GM23248 (cell line): ENCODE measurements at regions not wholly inside any gene's neighbourhood (a gene's known extent, or its start where the extent isn't known, plus 50 kb on each side); places are given as distances from the start of the nearest gene placed in this dataset.

Experiments
- DNase-seq: peaks from one replicate; pipeline ENCODE4 v3.0.0-alpha.2; 2015
- H2AFZ ChIP-seq: fragments of 200-600 bp; sonication (generic); 2 replicates; pipeline ENCODE4 v1.6.1; 2016; ENCODE audit warnings: antibody characterized with exemption
- H3F3A ChIP-seq: fragments of 200-600 bp; sonication (generic); 2 replicates; pipeline ENCODE4 v1.6.1; 2016; ENCODE audit warnings: mild to moderate bottlenecking, antibody characterized with exemption, mixed run types; ENCODE audit not compliant: insufficient read depth
- H3K27ac ChIP-seq: fragments of 200-600 bp; sonication (generic); 2 replicates; pipeline ENCODE4 v1.5.1; 2016; ENCODE audit warnings: mild to moderate bottlenecking
- H3K27me3 ChIP-seq: fragments of 200-600 bp; sonication (generic); replicated peaks from 2 replicates; pipeline ENCODE4 v1.6.1; 2016; ENCODE audit warnings: mild to moderate bottlenecking; ENCODE audit not compliant: insufficient read depth
- H3K36me3 ChIP-seq: fragments of 200-600 bp; sonication (generic); 2 replicates; pipeline ENCODE4 v1.6.1; 2016; ENCODE audit warnings: low read depth, mild to moderate bottlenecking
- H3K4me1 ChIP-seq: fragments of 200-600 bp; sonication (generic); 2 replicates; pipeline ENCODE4 v1.6.1; 2016; ENCODE audit warnings: mild to moderate bottlenecking; ENCODE audit not compliant: insufficient read depth
- H3K4me2 ChIP-seq: fragments of 200-600 bp; sonication (generic); one replicate; pipeline ENCODE4 v1.6.1; 2016; ENCODE audit warnings: mild to moderate bottlenecking; ENCODE audit not compliant: unreplicated experiment
- H3K4me3 ChIP-seq: fragments of 200-600 bp; sonication (generic); 2 replicates; pipeline ENCODE4 v1.5.1; 2016; ENCODE audit warnings: mild to moderate bottlenecking
- H3K79me2 ChIP-seq: fragments of 200-600 bp; sonication (generic); 2 replicates; pipeline ENCODE4 v1.6.1; 2016; ENCODE audit warnings: mild to moderate bottlenecking; ENCODE audit not compliant: insufficient read depth
- H3K9ac ChIP-seq: fragments of 200-600 bp; sonication (generic); 2 replicates; pipeline ENCODE4 v1.6.1; 2016; ENCODE audit warnings: mild to moderate bottlenecking
- H3K9me2 ChIP-seq: fragments of 200-600 bp; sonication (generic); 2 replicates; pipeline ENCODE4 v1.6.1; 2016; ENCODE audit warnings: mixed run types, mild to moderate bottlenecking, moderate library complexity; ENCODE audit not compliant: insufficient read depth
- H3K9me3 ChIP-seq: fragments of 200-600 bp; sonication (generic); one replicate; pipeline ENCODE4 v1.6.1; 2017; ENCODE audit warnings: low read depth
- H4K20me1 ChIP-seq: fragments of 200-600 bp; sonication (generic); 2 replicates; pipeline ENCODE4 v1.6.0; 2016; ENCODE audit not compliant: insufficient read depth
- EZH2 ChIP-seq: fragments of 200-600 bp; sonication (generic); IDR thresholded peaks from 2 replicates; pipeline ENCODE4 v1.6.1; 2018; ENCODE audit warnings: antibody characterized with exemption, mild to moderate bottlenecking; ENCODE audit not compliant: insufficient read depth, poor library complexity, severe bottlenecking
- EZH2phosphoT487 ChIP-seq: fragments of 200-600 bp; sonication (generic); IDR thresholded peaks from 2 replicates; pipeline ENCODE4 v1.6.1; 2018; ENCODE audit warnings: antibody characterized with exemption, moderate library complexity, mild to moderate bottlenecking, low read depth; ENCODE audit not compliant: insufficient read depth
- WGBS, 2 experiments: methylation state at CpG; one replicate each; pipeline ENCODE4 v1.1.6; 2015 to 2017; ENCODE audit warnings: low lambda C conversion rate in 2 of 2, low coverage in 1 of 2; ENCODE audit errors: missing lambda C conversion rate in 2 of 2; 5-methylcytosine and 5-hydroxymethylcytosine counted together
- in situ Hi-C: fragments of 300-500 bp; cut with MboI; formaldehyde crosslinking; loops from 2 replicates; pipeline ENCODE4 v1.15.0; 2020

- H3K4me1 ChIP-seq, result no peaks in the 10 kb centered on the region
- no peak overlapping the region for H2AFZ ChIP-seq
- no peak for TF ChIP-seq EZH2phosphoT487
- no peak for TF ChIP-seq EZH2
- H3K9me2 ChIP-seq, result no peaks in the 10 kb centered on the region
- H3K27me3 ChIP-seq, result no peaks in the 10 kb centered on the region
- H3K9me3 ChIP-seq, result no peaks in the 10 kb centered on the region
- no peak for DNase-seq
- H3K9ac ChIP-seq, result no peak overlapping the region
- no peaks in the 10 kb centered on the region for H4K20me1 ChIP-seq
- in situ Hi-C loops, result no loop called here
- no peak overlapping the region for H3K4me3 ChIP-seq
- no peaks in the 10 kb centered on the region for H3K36me3 ChIP-seq
- H3K79me2 ChIP-seq, result no peaks in the 10 kb centered on the region
- no peaks in the 10 kb centered on the region for H3F3A ChIP-seq
- H3K27ac ChIP-seq, result no peak overlapping the region
- no peak overlapping the region for H3K4me2 ChIP-seq
- WGBS, 2 experiments, result 33 to 46% methylated on average over 8 of the region's 8 CpGs
These were observed 132.1 kb upstream of the ARGLU1 start for GRCh38 chr13:106700007-106700406.

GRCh38 chr13:106699311-106699710 lies 131.4 kb upstream of the ARGLU1 start:
- Histone ChIP-seq H3K9ac (no peak overlapping the region), H3K9me2 (no peaks in the 10 kb centered on the region), H3K36me3 (no peaks in the 10 kb centered on the region), H3K27me3 (no peaks in the 10 kb centered on the region), H3K4me3 (no peak overlapping the region), H2AFZ (no peak overlapping the region), H3K79me2 (no peaks in the 10 kb centered on the region), H3K27ac (no peak overlapping the region), H3K4me2 (no peak overlapping the region), H3F3A (no peaks in the 10 kb centered on the region), H3K9me3 (no peaks in the 10 kb centered on the region), H4K20me1 (no peaks in the 10 kb centered on the region), H3K4me1 (no peaks in the 10 kb centered on the region)
- TF ChIP-seq EZH2phosphoT487, result no peak
- no peak for TF ChIP-seq EZH2
- 51 to 54% methylated on average over 5 of the region's 5 CpGs for WGBS, 2 experiments
- in situ Hi-C loops, result no loop called here
- no peak for DNase-seq

- no peak for TF ChIP-seq EZH2phosphoT487
- no peak for TF ChIP-seq EZH2
- H3K4me2 ChIP-seq, result no peak overlapping the region
- H3K27me3 ChIP-seq, result no peaks in the 10 kb centered on the region
- H3F3A ChIP-seq, result no peaks in the 10 kb centered on the region
- H3K9ac ChIP-seq, result no peak overlapping the region
- no peak overlapping the region for H3K4me3 ChIP-seq
- WGBS, 2 experiments, result 46 to 64% methylated on average over 2 of the region's 2 CpGs
- no peak for DNase-seq
- no peak overlapping the region for H3K27ac ChIP-seq
- no peaks in the 10 kb centered on the region for H3K9me3 ChIP-seq
- no peak overlapping the region for H2AFZ ChIP-seq
- H3K9me2 ChIP-seq, result no peaks in the 10 kb centered on the region
- no peaks in the 10 kb centered on the region for H3K36me3 ChIP-seq
- H4K20me1 ChIP-seq, result no peaks in the 10 kb centered on the region
- in situ Hi-C loops, result no loop called here
- no peaks in the 10 kb centered on the region for H3K79me2 ChIP-seq
- H3K4me1 ChIP-seq, result no peaks in the 10 kb centered on the region
These were observed 128.8 kb upstream of the ARGLU1 start for GRCh38 chr13:106696719-106697118.

- no peak overlapping the region for H3K9ac ChIP-seq
- H3K9me2 ChIP-seq, result no peaks in the 10 kb centered on the region
- H3K4me3 ChIP-seq, result no peak overlapping the region
- in situ Hi-C loops, result no loop called here
- H3K36me3 ChIP-seq, result no peaks in the 10 kb centered on the region
- 62 to 64% methylated on average over 3 of the region's 3 CpGs for WGBS, 2 experiments
- no peaks in the 10 kb centered on the region for H3F3A ChIP-seq
- H3K27ac ChIP-seq, result no peak overlapping the region
- H3K9me3 ChIP-seq, result no peaks in the 10 kb centered on the region
- no peaks in the 10 kb centered on the region for H3K27me3 ChIP-seq
- DNase-seq, result no peak
- no peaks in the 10 kb centered on the region for H4K20me1 ChIP-seq
- no peak overlapping the region for H3K4me2 ChIP-seq
- TF ChIP-seq EZH2phosphoT487 (no peak), EZH2 (no peak)
- no peak overlapping the region for H2AFZ ChIP-seq
- H3K79me2 ChIP-seq, result no peaks in the 10 kb centered on the region
- no peaks in the 10 kb centered on the region for H3K4me1 ChIP-seq
These were observed 128.2 kb upstream of the ARGLU1 start for GRCh38 chr13:106696140-106696539.

GRCh38 chr13:106695139-106695538 lies 127.2 kb upstream of the ARGLU1 start:
- no peaks in the 10 kb centered on the region for H3K79me2 ChIP-seq
- no peak overlapping the region for H2AFZ ChIP-seq
- no peaks in the 10 kb centered on the region for H3F3A ChIP-seq
- H3K27ac ChIP-seq, result no peak overlapping the region
- in situ Hi-C loops, result no loop called here
- H4K20me1 ChIP-seq, result no peaks in the 10 kb centered on the region
- no peaks in the 10 kb centered on the region for H3K4me1 ChIP-seq
- TF ChIP-seq EZH2phosphoT487 (no peak), EZH2 (no peak)
- no peaks in the 10 kb centered on the region for H3K36me3 ChIP-seq
- DNase-seq, result no peak
- H3K4me2 ChIP-seq, result no peak overlapping the region
- no peaks in the 10 kb centered on the region for H3K27me3 ChIP-seq
- no peaks in the 10 kb centered on the region for H3K9me3 ChIP-seq
- H3K9me2 ChIP-seq, result no peaks in the 10 kb centered on the region
- H3K9ac ChIP-seq, result no peak overlapping the region
- H3K4me3 ChIP-seq, result no peak overlapping the region
